ENCODE measurements at regions not wholly inside any gene's neighbourhood (a gene's known extent, or its start where the extent isn't known, plus 50 kb on each side); places are given as distances from the start of the nearest gene placed in this dataset.

DNA sequence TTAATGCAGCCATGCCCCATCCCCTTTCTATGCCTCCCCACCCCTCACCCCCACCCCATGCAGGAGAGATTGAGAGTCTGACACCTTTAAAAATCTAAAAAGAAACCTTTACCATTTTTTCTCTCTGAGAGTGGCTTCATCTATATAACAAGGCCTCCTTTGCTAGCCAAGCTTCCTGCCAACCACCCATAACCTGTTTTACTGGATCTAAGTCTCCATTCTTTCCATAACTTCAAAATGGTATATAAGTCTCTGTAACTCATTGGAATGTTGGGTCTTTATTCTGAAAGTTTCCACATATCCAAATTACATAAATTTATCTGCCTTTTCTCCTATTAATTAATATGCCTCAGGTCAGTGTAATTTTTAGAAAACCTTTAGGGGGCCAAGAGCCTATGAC is 1174.0 kb downstream of the MAT2B start:
- ChIA-PET CTCF (no interaction called here), POLR2A (no interaction called here)
- no peak for DNase-seq (ENCODE audit: extremely low spot score)
- TF ChIP-seq, protein P1, sequence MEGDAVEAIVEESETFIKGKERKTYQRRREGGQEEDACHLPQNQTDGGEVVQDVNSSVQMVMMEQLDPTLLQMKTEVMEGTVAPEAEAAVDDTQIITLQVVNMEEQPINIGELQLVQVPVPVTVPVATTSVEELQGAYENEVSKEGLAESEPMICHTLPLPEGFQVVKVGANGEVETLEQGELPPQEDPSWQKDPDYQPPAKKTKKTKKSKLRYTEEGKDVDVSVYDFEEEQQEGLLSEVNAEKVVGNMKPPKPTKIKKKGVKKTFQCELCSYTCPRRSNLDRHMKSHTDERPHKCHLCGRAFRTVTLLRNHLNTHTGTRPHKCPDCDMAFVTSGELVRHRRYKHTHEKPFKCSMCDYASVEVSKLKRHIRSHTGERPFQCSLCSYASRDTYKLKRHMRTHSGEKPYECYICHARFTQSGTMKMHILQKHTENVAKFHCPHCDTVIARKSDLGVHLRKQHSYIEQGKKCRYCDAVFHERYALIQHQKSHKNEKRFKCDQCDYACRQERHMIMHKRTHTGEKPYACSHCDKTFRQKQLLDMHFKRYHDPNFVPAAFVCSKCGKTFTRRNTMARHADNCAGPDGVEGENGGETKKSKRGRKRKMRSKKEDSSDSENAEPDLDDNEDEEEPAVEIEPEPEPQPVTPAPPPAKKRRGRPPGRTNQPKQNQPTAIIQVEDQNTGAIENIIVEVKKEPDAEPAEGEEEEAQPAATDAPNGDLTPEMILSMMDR (IDR thresholded peaks at IDR 0.05; ENCODE audit: control extremely low read depth, extremely low read depth, low read depth, missing control alignments): no peak

DNA sequence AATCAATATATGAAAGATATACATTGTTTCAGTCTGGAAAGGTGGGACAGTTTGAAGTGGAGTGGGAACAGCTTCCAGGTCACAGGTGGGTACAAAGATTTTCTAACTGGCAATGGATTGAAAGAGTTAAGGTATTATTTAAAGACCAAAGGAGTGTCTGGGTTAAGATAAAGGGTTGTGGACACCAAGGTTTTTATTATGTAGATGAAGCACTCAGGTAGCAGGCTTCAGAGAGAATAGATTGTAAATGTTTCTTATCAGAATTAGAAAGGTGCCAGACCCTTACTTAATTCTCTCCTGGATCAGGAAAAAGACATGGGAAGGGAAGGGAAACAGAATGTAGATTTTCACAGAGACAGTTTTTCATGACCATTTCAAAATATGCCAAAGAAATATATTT is 1174.8 kb downstream of the MAT2B start:
- TF ChIP-seq, protein P1 (IDR thresholded peaks at IDR 0.05; ENCODE audit: control extremely low read depth, extremely low read depth, low read depth, missing control alignments): no peak
- POLR2A ChIA-PET: no interaction called here

DNA sequence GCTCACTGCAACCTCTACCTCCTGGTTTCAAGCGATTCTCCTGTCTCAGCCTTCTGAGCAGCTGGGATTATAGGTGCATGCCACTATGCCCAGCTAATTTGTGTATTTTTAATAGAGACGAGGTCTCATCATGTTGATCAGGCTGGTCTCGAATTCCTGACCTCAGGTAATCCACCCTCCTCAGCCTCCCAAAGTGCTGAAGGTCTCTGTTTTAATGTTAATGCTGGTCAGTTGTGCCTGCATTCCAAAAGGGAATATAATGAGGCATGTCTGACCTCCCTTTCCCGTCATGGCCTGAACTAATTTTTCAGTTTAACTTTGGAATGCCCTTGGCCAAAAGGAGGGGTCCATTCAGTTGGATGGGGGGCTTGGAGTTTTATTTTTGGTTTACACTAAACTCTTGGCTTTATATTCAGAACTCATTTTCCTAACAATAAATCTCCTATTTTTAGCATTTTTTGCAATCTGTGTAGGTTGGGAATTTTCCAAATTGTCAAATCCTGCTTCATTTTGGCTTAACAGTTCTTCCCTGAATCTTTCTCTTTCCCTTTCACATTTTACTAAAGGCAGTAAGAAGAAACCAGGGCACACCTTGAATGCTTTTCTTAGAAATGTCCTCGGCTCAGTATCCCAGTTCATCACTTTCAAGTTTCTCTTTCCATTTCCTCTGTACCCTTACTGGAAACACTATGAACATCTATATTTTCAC is 1175.5 kb downstream of the MAT2B start:
- DNase-seq (ENCODE audit: extremely low spot score): no peak
- ChIA-PET POLR2A (no interaction called here), CTCF (interaction anchor here (1.4 kb wide), 1 partner anchor 9 kb away, joined by 4 read pairs; no protein-coding TSS in a partner anchor)
- TF ChIP-seq, protein P1 (IDR thresholded peaks at IDR 0.05; ENCODE audit: control extremely low read depth, extremely low read depth, low read depth, missing control alignments): no peak

More for the DNA sequence above, 1174.8 kb downstream of the MAT2B start:
- CTCF ChIA-PET: no interaction called here
- DNase-seq (ENCODE audit: extremely low spot score): no peak

DNA sequence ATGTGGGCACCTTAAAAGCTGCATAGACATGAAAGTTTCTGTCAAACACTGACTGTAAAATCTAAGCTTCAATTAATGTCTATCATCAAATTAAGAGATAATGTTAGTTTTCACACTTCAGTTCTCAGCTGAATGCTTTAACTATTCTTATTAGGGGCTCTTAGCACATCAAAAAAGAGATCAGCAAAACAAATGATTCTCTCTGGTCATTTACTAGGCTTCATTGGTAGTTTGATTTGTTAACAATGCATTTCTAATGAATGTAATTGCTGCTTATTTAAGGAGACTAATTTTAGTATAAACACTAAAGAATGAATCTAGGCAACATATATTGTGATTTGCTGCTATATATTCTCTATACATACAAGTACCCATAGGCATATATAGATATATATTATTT is 1182.0 kb downstream of the MAT2B start:
- ChIA-PET CTCF (interaction anchor here (1.3 kb wide), 1 partner anchor 11 kb away, joined by 3 read pairs; no protein-coding TSS in a partner anchor), POLR2A (no interaction called here)
- TF ChIP-seq, protein P1 (IDR thresholded peaks at IDR 0.05; ENCODE audit: control extremely low read depth, extremely low read depth, low read depth, missing control alignments): no peak
- DNase-seq (ENCODE audit: extremely low spot score): no peak

DNA sequence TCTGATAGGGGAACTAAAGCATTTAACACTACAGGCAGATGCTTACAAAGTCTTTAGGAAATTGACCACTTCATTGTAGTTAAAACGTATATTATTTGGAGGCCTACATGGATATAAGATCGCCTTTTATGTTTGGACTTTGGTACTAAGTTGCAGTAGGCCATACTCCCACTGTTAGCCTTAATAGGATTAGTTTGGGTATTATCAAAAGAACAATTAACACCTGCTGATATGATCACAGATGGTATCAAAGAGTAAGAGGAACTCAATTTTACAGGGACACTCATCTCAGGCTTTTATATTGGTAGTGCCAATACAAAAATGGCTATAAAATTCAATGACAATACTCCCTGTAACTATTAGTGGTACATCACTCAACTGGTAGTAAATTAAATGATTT is 1183.0 kb downstream of the MAT2B start:
- DNase-seq (ENCODE audit: extremely low spot score): no peak
- ChIA-PET CTCF (interaction anchor here (0.9 kb wide), 1 partner anchor 12 kb away, joined by 3 read pairs; no protein-coding TSS in a partner anchor), POLR2A (no interaction called here)
- TF ChIP-seq, protein P1 (IDR thresholded peaks at IDR 0.05; ENCODE audit: control extremely low read depth, extremely low read depth, low read depth, missing control alignments): no peak

DNA sequence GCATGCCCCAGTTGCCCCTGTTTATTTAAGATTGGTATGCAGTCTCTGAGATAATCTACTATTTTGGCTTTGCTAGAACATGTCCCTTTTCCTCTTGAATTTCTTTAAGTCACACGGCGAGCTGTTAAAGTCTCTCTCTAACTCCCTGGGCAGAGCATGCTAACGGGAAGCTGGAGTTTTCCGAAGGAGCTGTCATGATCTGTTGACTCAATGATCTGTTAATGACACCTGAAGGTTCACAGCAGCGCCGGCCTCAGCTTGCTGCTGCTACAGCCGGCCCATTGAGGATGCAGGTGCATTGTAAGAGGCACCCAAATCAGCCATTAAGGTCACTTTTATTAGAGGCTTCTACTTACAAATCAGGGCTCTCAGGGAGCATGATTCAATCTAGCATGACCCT is 1203.4 kb downstream of the MAT2B start:
- CTCF ChIA-PET: interaction anchor here (1.6 kb wide), 1 partner anchor 31 kb away, joined by 3 read pairs; no protein-coding TSS in a partner anchor
- TF ChIP-seq, protein P1 (IDR thresholded peaks at IDR 0.05; ENCODE audit: control extremely low read depth, extremely low read depth, low read depth, missing control alignments): no peak
- POLR2A ChIA-PET: no interaction called here
- DNase-seq (ENCODE audit: extremely low spot score): no peak

Data from GM10248 (cell line).